ENCODE measurements at regions not wholly inside any gene's neighbourhood (a gene's known extent, or its start where the extent isn't known, plus 50 kb on each side); places are given as distances from the start of the nearest gene placed in this dataset.
"Not testable (repeated sequence)": the region's sequence is repeated elsewhere in the genome, so short reads cannot be mapped to it uniquely, and the experiment has no call there.

DNA sequence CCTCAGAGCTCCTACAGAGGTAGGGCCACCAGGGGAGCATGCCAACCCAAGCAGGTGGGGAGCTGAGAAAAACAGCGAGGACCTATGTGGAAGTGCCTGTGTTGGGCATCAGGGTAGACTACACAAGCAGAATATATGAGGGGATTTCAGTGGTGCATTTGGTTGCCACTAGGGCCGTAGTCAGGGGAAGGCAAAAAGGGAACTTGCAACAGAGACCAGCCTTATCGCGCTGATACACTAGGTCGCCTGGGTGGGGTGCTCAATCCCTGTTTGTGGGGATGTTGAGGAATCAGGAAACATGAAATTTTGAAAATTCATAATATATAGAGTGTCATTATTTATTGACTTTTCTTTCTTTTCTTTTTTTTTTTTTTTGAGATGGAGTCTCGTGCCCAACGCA, 370.9 kb upstream of the PRR16 start:
- H3K36me3 Mint-ChIP-seq = no peaks in the 10 kb centered on the region
- POLR2A ChIA-PET = no interaction called here
- DNase-seq (no peak), ATAC-seq (no peak)
- peaks cover 0 to 16% (median 2%) of the 10 kb centered on the region in 4 donors for H3K4me1 Mint-ChIP-seq
- H3K27me3 Mint-ChIP-seq = peaks cover 0 to 2% (median 0%) of the 10 kb centered on the region in 5 donors
- no peak overlapping the region for H3K4me3 Mint-ChIP-seq
- H3K9me3 Mint-ChIP-seq = peaks cover 0 to 2% (median 0%) of the 10 kb centered on the region in 9 donors
- no peak overlapping the region for H3K27ac Mint-ChIP-seq

DNA sequence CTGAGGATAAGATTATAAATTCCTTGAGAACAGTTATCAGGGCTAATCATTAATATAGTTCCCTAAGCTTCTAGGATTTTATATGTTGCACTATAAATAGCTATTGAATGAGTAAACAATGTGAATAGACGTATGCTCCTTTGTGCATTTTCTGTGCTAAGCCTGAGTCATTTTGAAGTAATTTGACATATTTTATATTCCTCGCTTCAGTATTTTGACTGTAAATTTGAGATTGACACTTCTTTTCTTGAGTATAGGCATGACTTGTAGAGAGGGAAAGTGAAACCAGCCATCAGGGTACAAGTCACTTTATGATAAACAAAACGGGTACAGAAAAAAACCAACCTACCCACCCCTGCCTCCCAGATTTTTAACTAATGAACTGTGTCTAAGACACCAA, 367.7 kb upstream of the PRR16 start:
- no peak for DNase-seq
- H3K27ac Mint-ChIP-seq = no peak overlapping the region

DNA sequence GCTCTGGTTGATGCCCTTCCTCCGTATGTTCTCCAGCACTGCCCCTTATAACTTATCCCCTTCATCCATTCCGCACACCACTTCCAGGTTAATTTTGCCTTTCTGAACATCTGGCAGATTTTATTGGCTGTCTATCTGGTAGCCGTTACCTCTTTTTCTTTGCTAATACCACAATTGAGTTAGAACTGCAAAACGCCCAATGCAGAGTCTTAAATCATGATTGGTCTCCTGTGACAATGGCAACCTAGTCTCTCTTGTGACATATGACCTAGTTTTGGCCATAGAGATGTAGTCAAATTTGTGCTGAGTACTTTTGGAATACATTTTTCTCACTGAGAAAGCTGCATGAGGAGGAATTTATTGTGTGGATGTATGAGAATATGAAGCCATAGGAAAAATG, 365.7 kb upstream of the PRR16 start:
- POLR2A ChIA-PET = no interaction called here
- no peaks in the 10 kb centered on the region for H3K9me3 Mint-ChIP-seq
- H3K4me1 Mint-ChIP-seq = peaks cover 0 to 7% (median 0%) of the 10 kb centered on the region in 4 donors
- ATAC-seq (no peak), DNase-seq (no peak)
- no peaks in the 10 kb centered on the region for H3K36me3 Mint-ChIP-seq
- no peak overlapping the region for H3K4me3 Mint-ChIP-seq
- peaks cover 0 to 4% (median 0%) of the 10 kb centered on the region in 5 donors for H3K27me3 Mint-ChIP-seq
- no peak overlapping the region for H3K27ac Mint-ChIP-seq

More for the DNA sequence above, 367.7 kb upstream of the PRR16 start:
- H3K9me3 Mint-ChIP-seq = no peaks in the 10 kb centered on the region
- H3K27me3 Mint-ChIP-seq = peaks cover 0 to 3% (median 0%) of the 10 kb centered on the region in 5 donors
- no peak for ATAC-seq
- peak overlapping the region in 1 of 10 donors; percentile 16 for H3K4me3 Mint-ChIP-seq
- POLR2A ChIA-PET = no interaction called here
- H3K36me3 Mint-ChIP-seq = no peaks in the 10 kb centered on the region
- H3K4me1 Mint-ChIP-seq = peaks cover 0 to 7% (median 0%) of the 10 kb centered on the region in 4 donors

DNA sequence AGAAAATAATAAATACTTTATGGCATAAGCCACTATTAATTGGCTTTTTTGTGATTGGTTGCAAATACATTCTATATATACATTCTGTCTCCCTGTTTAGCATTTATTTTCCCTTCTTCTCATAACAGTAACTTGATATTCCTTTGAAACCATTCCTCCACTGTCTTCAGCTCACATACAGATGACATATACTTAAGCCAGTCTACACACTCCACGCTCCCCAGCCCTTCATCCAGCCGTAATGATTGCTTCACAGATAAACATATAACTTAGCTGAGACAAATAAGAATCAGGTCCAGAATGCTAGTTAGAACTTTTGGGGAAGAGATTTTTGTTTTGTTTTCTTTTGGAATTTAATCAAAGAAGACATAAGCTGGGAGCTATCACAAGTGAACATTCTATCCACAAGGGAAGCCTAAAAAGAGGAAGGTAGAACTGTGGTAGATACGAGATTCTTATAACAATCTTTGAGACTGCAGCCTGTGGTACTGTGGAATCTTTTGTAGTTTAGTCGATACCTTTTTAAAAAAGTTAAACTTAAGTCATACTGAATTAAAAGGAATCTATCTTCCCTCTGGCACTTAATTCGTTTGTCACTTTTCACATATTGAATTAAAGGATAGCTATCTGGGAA, 365.1 kb upstream of the PRR16 start:
- no peak for DNase-seq
- Mint-ChIP-seq H3K4me1 (peaks cover 0 to 7% (median 0%) of the 10 kb centered on the region in 4 donors), H3K36me3 (no peaks in the 10 kb centered on the region), H3K9me3 (no peaks in the 10 kb centered on the region), H3K27me3 (peaks cover 0 to 4% (median 0%) of the 10 kb centered on the region in 5 donors), H3K27ac (no peak overlapping the region), H3K4me3 (no peak overlapping the region)
- ATAC-seq = no peak
- POLR2A ChIA-PET = no interaction called here

DNA sequence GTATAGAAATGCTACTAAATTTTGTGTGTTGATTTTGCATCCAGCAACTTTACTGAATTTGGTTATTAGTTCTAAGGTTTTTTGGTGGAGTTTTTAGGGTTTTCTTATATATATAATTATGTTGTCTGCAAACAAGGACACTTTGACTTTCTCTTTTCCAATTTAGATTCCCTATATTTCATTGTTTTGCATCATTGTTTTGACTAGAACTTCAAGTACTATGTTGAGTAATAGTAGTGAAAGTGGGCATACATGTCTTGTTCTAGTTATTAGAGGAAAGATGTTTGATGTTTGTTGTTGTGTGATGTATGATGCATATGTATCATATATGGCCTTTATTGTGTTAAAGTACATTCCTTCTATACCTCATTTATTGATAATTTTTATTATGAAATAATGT, 362.3 kb upstream of the PRR16 start:
- ATAC-seq (no peak), DNase-seq (no peak)
- no peaks in the 10 kb centered on the region for H3K36me3 Mint-ChIP-seq
- POLR2A ChIA-PET = no interaction called here
- H3K27ac Mint-ChIP-seq = no peak overlapping the region
- peaks cover 0 to 9% (median 0%) of the 10 kb centered on the region in 5 donors for H3K27me3 Mint-ChIP-seq
- peaks cover 0 to 2% (median 0%) of the 10 kb centered on the region in 9 donors for H3K9me3 Mint-ChIP-seq
- no peak overlapping the region for H3K4me3 Mint-ChIP-seq
- peaks cover 0 to 3% (median 0%) of the 10 kb centered on the region in 4 donors for H3K4me1 Mint-ChIP-seq

DNA sequence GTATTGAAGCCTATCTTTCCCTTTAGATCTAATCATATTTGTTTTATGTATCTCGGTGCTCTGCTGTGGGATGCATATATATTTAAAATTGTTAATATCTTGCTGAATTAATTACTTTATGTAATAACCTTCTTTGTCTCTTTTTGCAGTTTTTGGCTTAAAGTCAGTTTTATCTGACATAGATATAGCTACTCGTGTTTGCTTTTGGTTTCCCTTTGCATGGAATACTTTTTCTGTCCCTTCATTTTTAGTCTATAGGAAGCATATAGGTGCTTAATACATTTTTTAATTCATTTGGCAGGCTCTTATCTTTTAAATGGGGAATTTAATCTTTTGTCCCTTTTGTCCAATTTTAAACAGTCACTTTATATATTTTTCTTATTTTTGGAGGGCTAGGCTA, 360.6 kb upstream of the PRR16 start:
- Mint-ChIP-seq H3K4me3 (no peak overlapping the region), H3K27ac (no peak overlapping the region), H3K27me3 (peaks cover 0 to 15% (median 0%) of the 10 kb centered on the region in 5 donors), H3K9me3 (peaks cover 0 to 2% (median 0%) of the 10 kb centered on the region in 9 donors), H3K4me1 (no peaks in the 10 kb centered on the region), H3K36me3 (no peaks in the 10 kb centered on the region)
- no peak for ATAC-seq
- DNase-seq = no peak
- POLR2A ChIA-PET = no interaction called here

DNA sequence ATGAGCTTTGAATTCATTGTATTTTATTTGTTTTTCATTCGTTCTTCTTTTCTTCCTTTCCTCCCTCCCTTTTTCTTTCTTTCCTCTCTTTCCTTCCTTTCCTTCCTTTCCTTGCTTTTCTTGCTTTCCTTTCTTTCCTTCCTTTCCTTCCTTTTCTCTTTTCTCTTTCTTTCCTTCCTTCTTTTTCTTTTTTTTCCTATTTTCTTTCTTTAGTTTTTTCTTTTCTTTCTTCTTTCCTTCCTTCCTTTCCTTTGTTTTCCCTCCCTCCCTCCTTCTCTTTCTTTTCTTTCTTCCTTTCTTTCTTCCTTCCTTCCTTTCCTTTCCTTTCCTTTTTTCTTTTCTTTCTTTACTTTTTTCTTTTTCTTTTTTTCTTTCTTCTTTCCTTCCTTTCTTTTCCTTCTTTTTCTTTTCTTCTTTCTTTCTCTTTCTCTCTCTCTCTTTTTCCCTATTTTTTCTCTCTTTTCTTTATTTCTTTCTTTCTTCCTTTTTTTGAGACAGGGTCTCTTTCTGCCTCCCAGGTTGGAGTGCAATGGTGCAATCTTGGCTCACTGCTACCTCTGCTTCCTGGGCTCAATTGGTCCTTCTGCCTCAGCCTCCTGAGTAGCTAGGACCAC, 357.1 kb upstream of the PRR16 start:
- DNase-seq (no peak), ATAC-seq (no peak)
- Mint-ChIP-seq H3K9me3 (peaks cover 0 to 5% (median 1%) of the 10 kb centered on the region in 9 donors), H3K4me1 (no peaks in the 10 kb centered on the region), H3K4me3 (no peak overlapping the region), H3K27ac (no peak overlapping the region), H3K27me3 (peaks cover 0 to 15% (median 0%) of the 10 kb centered on the region in 5 donors), H3K36me3 (no peaks in the 10 kb centered on the region)
- POLR2A ChIA-PET = no interaction called here

DNA sequence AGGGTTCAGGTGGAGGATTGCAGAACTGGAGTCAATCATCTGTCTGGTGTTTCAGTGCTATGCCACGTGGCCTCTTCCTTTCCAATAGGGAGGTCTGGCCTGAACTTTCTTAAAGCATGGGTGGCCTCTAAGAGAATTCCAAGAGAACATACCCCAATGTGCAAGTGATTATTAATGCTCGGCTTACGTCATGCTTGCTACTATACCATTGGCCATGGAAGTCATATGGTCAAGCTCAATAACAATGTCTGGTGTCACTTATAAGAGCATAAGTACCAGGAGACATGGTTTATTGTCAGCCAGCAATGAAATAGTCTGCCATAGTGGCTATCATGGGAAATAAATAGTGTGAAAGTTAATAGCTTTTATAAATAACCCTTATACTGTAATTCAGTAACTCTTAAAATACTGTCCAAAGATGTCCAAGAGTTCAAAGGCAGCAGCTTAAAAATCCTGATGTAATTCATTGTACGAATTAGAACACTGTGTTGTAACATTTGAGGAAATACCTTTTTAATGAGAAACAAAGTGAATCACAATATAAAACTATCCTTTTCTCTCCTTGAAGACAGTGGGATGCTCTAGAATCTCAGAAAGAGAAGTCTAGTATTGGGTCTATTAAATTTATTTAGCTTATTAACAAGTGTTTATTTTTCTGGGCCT, 355.4 kb upstream of the PRR16 start:
- Mint-ChIP-seq H3K4me1 (no peaks in the 10 kb centered on the region), H3K27ac (no peak overlapping the region), H3K36me3 (no peaks in the 10 kb centered on the region), H3K27me3 (peaks cover 0 to 11% (median 0%) of the 10 kb centered on the region in 5 donors), H3K9me3 (peaks cover 0 to 7% (median 1%) of the 10 kb centered on the region in 9 donors), H3K4me3 (no peak overlapping the region)
- DNase-seq = no peak
- ATAC-seq = no peak
- POLR2A ChIA-PET = no interaction called here

DNA sequence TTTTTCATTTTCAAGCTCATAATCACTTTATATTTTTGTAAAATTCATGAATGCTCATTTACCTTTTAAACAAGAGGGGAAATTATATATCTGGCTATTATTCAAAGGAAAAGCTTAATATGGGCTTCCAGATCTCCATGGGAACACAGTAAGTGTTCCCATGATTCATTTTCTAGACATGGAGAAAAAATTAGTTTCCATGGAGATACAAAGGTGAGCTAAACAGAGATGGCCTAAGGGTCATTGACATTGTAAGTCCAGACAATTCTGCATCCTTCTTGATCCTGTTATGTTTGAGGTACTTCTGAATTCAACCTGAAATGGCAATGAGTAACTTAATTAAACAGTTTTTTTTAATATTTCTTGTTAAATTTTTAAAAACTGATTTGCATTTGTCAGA, 341.4 kb upstream of the PRR16 start:
- H3K27me3 Mint-ChIP-seq = no peaks in the 10 kb centered on the region
- ATAC-seq = no peak
- DNase-seq = no peak
- no peak overlapping the region for H3K27ac Mint-ChIP-seq
- H3K9me3 Mint-ChIP-seq = peaks cover 0 to 9% (median 4%) of the 10 kb centered on the region in 9 donors
- no peak overlapping the region for H3K4me3 Mint-ChIP-seq
- POLR2A ChIA-PET = no interaction called here
- no peaks in the 10 kb centered on the region for H3K4me1 Mint-ChIP-seq
- H3K36me3 Mint-ChIP-seq = no peaks in the 10 kb centered on the region

DNA sequence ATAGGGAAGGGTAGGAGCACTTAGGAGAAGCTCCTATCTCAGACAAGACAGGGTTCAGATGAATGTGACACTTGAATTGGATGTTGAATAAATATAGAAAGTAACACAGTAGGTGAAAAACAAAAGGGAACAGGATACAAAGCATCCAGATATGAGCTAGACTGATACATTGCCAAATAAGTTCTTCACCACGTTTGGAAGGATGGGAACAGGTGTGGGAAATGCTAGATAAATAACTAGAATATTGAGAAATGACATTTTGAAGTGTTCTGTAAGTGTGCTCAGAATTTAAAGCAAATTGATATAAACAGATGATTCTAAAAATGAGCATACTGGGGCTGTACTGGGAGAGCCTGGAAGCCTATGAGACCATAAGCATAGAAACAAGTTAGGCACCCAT, 340.1 kb upstream of the PRR16 start:
- ATAC-seq (no peak), DNase-seq (no peak)
- POLR2A ChIA-PET = no interaction called here
- H3K36me3 Mint-ChIP-seq = no peaks in the 10 kb centered on the region
- no peak overlapping the region for H3K27ac Mint-ChIP-seq
- H3K9me3 Mint-ChIP-seq = peaks cover 0 to 9% (median 2%) of the 10 kb centered on the region in 9 donors
- H3K4me3 Mint-ChIP-seq = no peak overlapping the region
- no peaks in the 10 kb centered on the region for H3K27me3 Mint-ChIP-seq
- H3K4me1 Mint-ChIP-seq = no peaks in the 10 kb centered on the region

DNA sequence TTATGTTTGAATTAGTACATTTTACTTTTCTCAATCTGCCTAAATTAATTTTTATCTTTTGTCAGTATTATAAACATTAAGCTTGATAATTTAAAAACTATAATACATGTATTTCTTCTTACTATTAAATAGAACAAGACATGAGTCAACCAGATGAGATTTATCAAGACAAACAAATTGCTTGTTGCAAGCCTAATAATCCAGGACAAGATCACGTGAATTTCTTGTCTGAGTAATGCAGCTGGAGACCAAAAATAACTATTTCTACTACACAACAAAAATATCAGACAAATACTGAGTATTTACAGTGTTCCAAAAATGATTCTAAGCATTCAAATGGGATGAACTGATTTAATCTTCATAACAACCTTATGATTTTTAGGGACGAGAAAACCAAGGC, 339.1 kb upstream of the PRR16 start:
- ATAC-seq (no peak), DNase-seq (no peak)
- POLR2A ChIA-PET = no interaction called here
- H3K36me3 Mint-ChIP-seq = no peaks in the 10 kb centered on the region
- H3K4me3 Mint-ChIP-seq = no peak overlapping the region
- H3K27me3 Mint-ChIP-seq = no peaks in the 10 kb centered on the region
- H3K9me3 Mint-ChIP-seq = peaks cover 0 to 9% (median 3%) of the 10 kb centered on the region in 9 donors
- H3K27ac Mint-ChIP-seq = no peak overlapping the region
- no peaks in the 10 kb centered on the region for H3K4me1 Mint-ChIP-seq

DNA sequence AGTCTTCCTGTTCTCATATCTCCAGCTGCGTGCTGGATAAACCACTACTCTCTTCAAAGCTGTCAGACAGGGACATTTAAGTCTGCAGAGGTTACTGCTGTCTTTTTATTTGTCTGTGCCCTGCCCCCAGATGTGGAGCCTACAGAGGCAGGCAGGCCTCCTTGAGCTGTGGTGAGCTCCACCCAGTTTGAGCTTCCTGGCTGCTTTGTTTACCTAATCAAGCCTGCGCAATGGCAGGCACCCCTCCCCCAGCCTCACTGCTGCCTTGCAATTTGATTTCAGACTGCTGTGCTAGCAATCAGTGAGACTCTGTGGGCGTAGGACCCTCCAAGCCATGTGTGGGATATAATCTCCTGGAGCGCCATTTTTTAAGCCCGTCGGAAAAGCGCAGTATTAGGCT, 331.8 kb upstream of the PRR16 start:
- DNase-seq, H3K4me1 Mint-ChIP-seq, ATAC-seq, H3K4me3 Mint-ChIP-seq, POLR2A ChIA-PET, H3K27me3 Mint-ChIP-seq, H3K36me3 Mint-ChIP-seq: not testable (repeated sequence)
- Mint-ChIP-seq H3K9me3 (peaks cover 0 to 19% (median 3%) of the 10 kb centered on the region in 9 donors), H3K27ac (peak overlapping the region in 1 of 10 donors; percentile 43)

DNA sequence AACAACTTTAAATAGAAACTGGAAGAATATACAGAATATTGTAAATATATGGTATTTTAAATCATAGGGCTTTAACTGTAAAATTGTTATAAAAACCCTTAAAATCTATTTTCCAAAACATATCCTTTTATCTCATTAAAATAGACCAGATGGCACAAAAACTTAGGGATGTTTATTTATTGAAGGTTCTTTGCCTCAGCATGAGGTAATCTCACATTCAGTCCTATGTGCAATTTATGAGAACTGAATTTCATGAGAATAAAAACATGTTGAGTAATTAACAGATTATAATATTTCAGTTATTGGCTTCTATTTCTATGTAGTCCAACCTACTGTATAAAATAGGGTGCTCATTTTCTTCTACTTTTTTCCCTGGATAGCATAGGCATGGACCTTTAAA, 329.2 kb upstream of the PRR16 start:
- Mint-ChIP-seq H3K9me3 (peaks cover 0 to 13% (median 3%) of the 10 kb centered on the region in 9 donors), H3K27me3 (no peaks in the 10 kb centered on the region), H3K4me1 (no peaks in the 10 kb centered on the region), H3K4me3 (no peak overlapping the region), H3K36me3 (no peaks in the 10 kb centered on the region), H3K27ac (no peak overlapping the region)
- ATAC-seq (no peak), DNase-seq (no peak)
- POLR2A ChIA-PET = no interaction called here

Data from naive thymus-derived CD8-positive, alpha-beta T cell (primary cell).